ENCODE measurements at regions not wholly inside any gene's neighbourhood (a gene's known extent, or its start where the extent isn't known, plus 50 kb on each side); places are given as distances from the start of the nearest gene placed in this dataset.

- intact Hi-C loops (cut with DNase I) = no loop called here
- no peak for DNase-seq
- WGBS, 4 donors = 42 to 68% (median 55%) methylated on average over 1 of the region's 1 CpG
These were observed 383.5 kb downstream of the POM121L12 start for GRCh38 chr7:53418834-53419482.

DNA sequence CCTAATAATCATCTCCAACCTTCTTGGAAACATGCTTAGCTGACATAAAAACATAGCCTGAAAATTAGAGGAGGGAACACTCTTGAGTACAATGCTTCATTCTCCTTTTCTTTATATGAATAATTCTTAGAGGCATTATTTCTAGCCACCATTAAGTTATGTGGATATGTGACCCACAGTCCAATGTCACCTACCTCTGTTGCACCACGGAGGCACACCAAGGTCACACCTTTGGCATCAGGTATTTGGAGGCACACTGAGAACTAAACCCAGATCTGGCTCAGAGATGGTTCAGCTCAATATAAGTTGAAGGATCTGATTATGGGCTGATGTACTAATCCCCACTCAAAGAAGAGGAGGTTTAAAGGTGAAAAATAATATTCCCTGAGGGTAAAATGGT lies 385.1 kb downstream of the POM121L12 start:
- no peak for TF ChIP-seq POLR2A (IDR thresholded peaks at IDR 0.05)
- TF ChIP-seq, protein P1, sequence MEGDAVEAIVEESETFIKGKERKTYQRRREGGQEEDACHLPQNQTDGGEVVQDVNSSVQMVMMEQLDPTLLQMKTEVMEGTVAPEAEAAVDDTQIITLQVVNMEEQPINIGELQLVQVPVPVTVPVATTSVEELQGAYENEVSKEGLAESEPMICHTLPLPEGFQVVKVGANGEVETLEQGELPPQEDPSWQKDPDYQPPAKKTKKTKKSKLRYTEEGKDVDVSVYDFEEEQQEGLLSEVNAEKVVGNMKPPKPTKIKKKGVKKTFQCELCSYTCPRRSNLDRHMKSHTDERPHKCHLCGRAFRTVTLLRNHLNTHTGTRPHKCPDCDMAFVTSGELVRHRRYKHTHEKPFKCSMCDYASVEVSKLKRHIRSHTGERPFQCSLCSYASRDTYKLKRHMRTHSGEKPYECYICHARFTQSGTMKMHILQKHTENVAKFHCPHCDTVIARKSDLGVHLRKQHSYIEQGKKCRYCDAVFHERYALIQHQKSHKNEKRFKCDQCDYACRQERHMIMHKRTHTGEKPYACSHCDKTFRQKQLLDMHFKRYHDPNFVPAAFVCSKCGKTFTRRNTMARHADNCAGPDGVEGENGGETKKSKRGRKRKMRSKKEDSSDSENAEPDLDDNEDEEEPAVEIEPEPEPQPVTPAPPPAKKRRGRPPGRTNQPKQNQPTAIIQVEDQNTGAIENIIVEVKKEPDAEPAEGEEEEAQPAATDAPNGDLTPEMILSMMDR (IDR thresholded peaks at IDR 0.05) = no peak
- WGBS, 4 donors = 50 to 68% (median 60%) methylated on average over 1 of the region's 1 CpG
- no peaks in the 10 kb centered on the region for H3K4me1 ChIP-seq
- no peak overlapping the region for H3K27ac ChIP-seq
- no peaks in the 10 kb centered on the region for H3K36me3 ChIP-seq
- H3K9me3 ChIP-seq = peaks cover 0 to 4% (median 0%) of the 10 kb centered on the region in 12 donors
- no peak for ATAC-seq
- intact Hi-C loops (cut with DNase I) = loop anchor here in 1 of 10 donors (10.0 kb wide), 1 partner anchor 56 kb away; no protein-coding TSS in a partner anchor
- DNase-seq = no peak
- no peak overlapping the region for H3K4me3 ChIP-seq
- H3K27me3 ChIP-seq = no peaks in the 10 kb centered on the region

More at GRCh38 chr7:53418834-53419482, 383.5 kb downstream of the POM121L12 start:
- no peak for ATAC-seq
- H3K4me1 ChIP-seq = no peaks in the 10 kb centered on the region
- peaks cover 0 to 4% (median 0%) of the 10 kb centered on the region in 12 donors for H3K9me3 ChIP-seq
- H3K36me3 ChIP-seq = no peaks in the 10 kb centered on the region
- TF ChIP-seq, protein P1 (IDR thresholded peaks at IDR 0.05) = no peak
- no peak for TF ChIP-seq POLR2A (IDR thresholded peaks at IDR 0.05)
- no peak overlapping the region for H3K4me3 ChIP-seq
- H3K27me3 ChIP-seq = no peaks in the 10 kb centered on the region
- no peak overlapping the region for H3K27ac ChIP-seq

GRCh38 chr7:53422291-53422690 lies 386.9 kb downstream of the POM121L12 start:
- WGBS, 4 donors = 32 to 44% (median 41%) methylated on average over 5 of the region's 5 CpGs
- DNase-seq = no peak
- H3K36me3 ChIP-seq = no peaks in the 10 kb centered on the region
- H3K4me1 ChIP-seq = no peaks in the 10 kb centered on the region
- no peaks in the 10 kb centered on the region for H3K27me3 ChIP-seq
- H3K27ac ChIP-seq = no peak overlapping the region
- intact Hi-C loops (cut with DNase I) = loop anchor here in 1 of 10 donors (10.0 kb wide), 1 partner anchor 57 kb away; no protein-coding TSS in a partner anchor
- ATAC-seq = no peak
- TF ChIP-seq, protein P1 (IDR thresholded peaks at IDR 0.05) = no peak
- no peak for TF ChIP-seq POLR2A (IDR thresholded peaks at IDR 0.05)
- no peak overlapping the region for H3K4me3 ChIP-seq
- H3K9me3 ChIP-seq = peaks cover 0 to 4% (median 0%) of the 10 kb centered on the region in 12 donors

DNA sequence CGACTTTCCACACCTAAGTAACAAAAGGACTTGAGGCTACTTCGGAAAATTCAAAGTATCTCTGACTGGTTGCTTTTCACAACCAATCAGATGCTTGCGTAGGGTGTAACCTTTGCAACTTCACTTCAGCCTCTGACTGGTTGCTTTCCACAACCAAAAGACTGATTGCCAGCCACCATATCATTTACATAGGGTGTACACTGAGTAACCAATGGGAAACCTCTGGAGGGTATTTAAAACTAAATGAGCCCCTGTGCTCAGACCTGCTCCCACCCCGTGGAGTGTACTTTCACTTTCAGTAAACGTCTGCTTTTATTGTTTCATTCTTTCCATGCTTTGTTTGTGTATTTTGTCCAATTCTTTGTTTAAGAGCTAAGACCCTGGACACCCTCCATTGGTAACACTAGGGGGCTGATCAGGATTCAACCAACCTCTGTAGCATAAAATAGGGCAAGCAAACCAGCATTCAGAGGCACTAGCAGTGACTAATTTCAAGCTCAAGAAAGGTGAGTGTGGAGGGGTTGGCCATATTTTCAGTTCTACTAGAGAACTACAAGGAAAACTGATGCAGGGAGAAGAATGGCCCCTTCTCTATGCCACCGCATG lies 390.8 kb downstream of the POM121L12 start:
- DNase-seq (no peak), ATAC-seq (no peak)
- peaks cover 0 to 14% (median 0%) of the 10 kb centered on the region in 12 donors for H3K9me3 ChIP-seq
- H3K27ac ChIP-seq = no peak overlapping the region
- TF ChIP-seq POLR2A (IDR thresholded peaks at IDR 0.05) = no peak
- TF ChIP-seq, protein P1 (IDR thresholded peaks at IDR 0.05) = no peak
- no peaks in the 10 kb centered on the region for H3K4me1 ChIP-seq
- H3K27me3 ChIP-seq = no peaks in the 10 kb centered on the region
- intact Hi-C loops (cut with DNase I) = loop anchor here in 1 of 10 donors (10.0 kb wide), 1 partner anchor 61 kb away; no protein-coding TSS in a partner anchor
- WGBS, 4 donors = 77 to 80% (median 79%) methylated on average over 6 of the region's 6 CpGs
- H3K4me3 ChIP-seq = no peak overlapping the region
- no peaks in the 10 kb centered on the region for H3K36me3 ChIP-seq
